DND-41 (cell line): ENCODE measurements at regions not wholly inside any gene's neighbourhood (a gene's known extent, or its start where the extent isn't known, plus 50 kb on each side); places are given as distances from the start of the nearest gene placed in this dataset.

Experiments used
- EZH2 ChIP-seq: IDR thresholded peaks from 3 replicates; pipeline ENCODE4 v1.6.1; 2012; ENCODE audit warnings: borderline replicate concordance, low read depth, mild to moderate bottlenecking, moderate library complexity, low read length, inconsistent platforms; ENCODE audit not compliant: severe bottlenecking
- TF ChIP-seq, protein P1 (sequence below): IDR thresholded peaks from 2 replicates; pipeline ENCODE4 v1.5.1; 2012; ENCODE audit warnings: borderline replicate concordance, low read length, moderate library complexity, mild to moderate bottlenecking; ENCODE audit not compliant: poor library complexity, severe bottlenecking; ENCODE audit errors: extremely low read depth

DNA sequence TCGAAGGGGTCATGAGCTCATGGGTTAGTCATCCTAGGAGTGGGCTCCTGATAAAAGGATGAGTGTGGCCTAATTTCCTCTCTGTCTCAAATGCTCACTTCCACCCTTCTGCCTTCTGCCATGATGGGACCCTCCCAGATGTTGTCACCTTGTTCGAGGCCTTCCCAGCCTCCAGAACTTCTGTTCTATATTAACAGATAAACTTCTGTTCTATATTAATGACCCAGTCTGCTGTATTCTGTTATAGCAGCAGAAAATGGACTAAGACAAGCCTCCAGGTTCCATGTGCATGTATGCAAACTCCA is 583.2 kb downstream of the GLRX3 start:
- TF ChIP-seq, protein P1, sequence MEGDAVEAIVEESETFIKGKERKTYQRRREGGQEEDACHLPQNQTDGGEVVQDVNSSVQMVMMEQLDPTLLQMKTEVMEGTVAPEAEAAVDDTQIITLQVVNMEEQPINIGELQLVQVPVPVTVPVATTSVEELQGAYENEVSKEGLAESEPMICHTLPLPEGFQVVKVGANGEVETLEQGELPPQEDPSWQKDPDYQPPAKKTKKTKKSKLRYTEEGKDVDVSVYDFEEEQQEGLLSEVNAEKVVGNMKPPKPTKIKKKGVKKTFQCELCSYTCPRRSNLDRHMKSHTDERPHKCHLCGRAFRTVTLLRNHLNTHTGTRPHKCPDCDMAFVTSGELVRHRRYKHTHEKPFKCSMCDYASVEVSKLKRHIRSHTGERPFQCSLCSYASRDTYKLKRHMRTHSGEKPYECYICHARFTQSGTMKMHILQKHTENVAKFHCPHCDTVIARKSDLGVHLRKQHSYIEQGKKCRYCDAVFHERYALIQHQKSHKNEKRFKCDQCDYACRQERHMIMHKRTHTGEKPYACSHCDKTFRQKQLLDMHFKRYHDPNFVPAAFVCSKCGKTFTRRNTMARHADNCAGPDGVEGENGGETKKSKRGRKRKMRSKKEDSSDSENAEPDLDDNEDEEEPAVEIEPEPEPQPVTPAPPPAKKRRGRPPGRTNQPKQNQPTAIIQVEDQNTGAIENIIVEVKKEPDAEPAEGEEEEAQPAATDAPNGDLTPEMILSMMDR = no peak
- no peak for TF ChIP-seq EZH2
